Astrocyte (in vitro differentiated cells and primary cell): ENCODE measurements at regions not wholly inside any gene's neighbourhood (a gene's known extent, or its start where the extent isn't known, plus 50 kb on each side); places are given as distances from the start of the nearest gene placed in this dataset.

Experiments used
- CTCF ChIP-seq: IDR thresholded peaks from 2 replicates; pipeline ENCODE4 v1.5.1; 2011; ENCODE audit warnings: low read depth, mild to moderate bottlenecking, inconsistent platforms, low read length, moderate library complexity; ENCODE audit not compliant: insufficient read depth
- EZH2 ChIP-seq: IDR thresholded peaks from 2 replicates; pipeline ENCODE4 v1.6.1; 2012; ENCODE audit warnings: mild to moderate bottlenecking, low read length, inconsistent platforms; ENCODE audit not compliant: insufficient read depth

GRCh38 chr2:113834051-113834730, 55.7 kb upstream of the ACTR3 start:
- TF ChIP-seq EZH2 (no peak), CTCF (no peak)
